Activated naive CD4-positive, alpha-beta T cell treated with anti-CD3 and anti-CD28 coated beads for 36 hours (primary cell): ENCODE measurements at regions not wholly inside any gene's neighbourhood (a gene's known extent, or its start where the extent isn't known, plus 50 kb on each side); places are given as distances from the start of the nearest gene placed in this dataset.

Experiments used
- CTCF ChIA-PET: fragments of 350-600 bp; sonication (Branson Sonifier 250); formaldehyde crosslinking; loops from one replicate; lab custom pipeline; 2021; ENCODE audit warnings: antibody characterized with exemption; lab: Charles Lee
- DNase-seq: peaks from one replicate; pipeline ENCODE4 v3.0.0-alpha.2; 2020
- H3K27ac Mint-ChIP-seq: one replicate; pipeline ENCODE4 v1.8.0; 2021; ENCODE audit warnings: mild to moderate bottlenecking, mixed read lengths
- H3K27me3 Mint-ChIP-seq: one replicate; pipeline ENCODE4 v1.8.0; 2021; ENCODE audit warnings: low read depth, mixed read lengths
- H3K36me3 Mint-ChIP-seq: one replicate; pipeline ENCODE4 v1.8.0; 2021; ENCODE audit warnings: low read depth, mixed read lengths
- H3K4me1 Mint-ChIP-seq: one replicate; pipeline ENCODE4 v1.8.0; 2021; ENCODE audit warnings: low read depth, mixed read lengths
- H3K4me3 Mint-ChIP-seq: one replicate; pipeline ENCODE4 v1.8.0; 2021; ENCODE audit warnings: mild to moderate bottlenecking, moderate library complexity, mixed read lengths
- H3K9me3 Mint-ChIP-seq: one replicate; pipeline ENCODE4 v1.8.0; 2021; ENCODE audit warnings: mixed read lengths
- intact Hi-C: fragments of 100-400 bp; cut with micrococcal nuclease; formaldehyde crosslinking; loops from one replicate; pipeline ENCODE4 v1.15.1; 2023

GRCh38 chr2:51620796-51621195, 588.9 kb upstream of the NRXN1 start:
- H3K9me3 Mint-ChIP-seq = peaks cover 21% of the 10 kb centered on the region
- no peaks in the 10 kb centered on the region for H3K4me1 Mint-ChIP-seq
- no peaks in the 10 kb centered on the region for H3K36me3 Mint-ChIP-seq
- H3K27me3 Mint-ChIP-seq = no peaks in the 10 kb centered on the region
- no peak overlapping the region for H3K27ac Mint-ChIP-seq
- no peak for DNase-seq
- CTCF ChIA-PET = no interaction called here
- intact Hi-C loops = no loop called here
- no peak overlapping the region for H3K4me3 Mint-ChIP-seq

- no peak for DNase-seq
- H3K9me3 Mint-ChIP-seq = peaks cover 21% of the 10 kb centered on the region
- H3K4me3 Mint-ChIP-seq = no peak overlapping the region
- no peaks in the 10 kb centered on the region for H3K4me1 Mint-ChIP-seq
- no peaks in the 10 kb centered on the region for H3K36me3 Mint-ChIP-seq
- CTCF ChIA-PET = no interaction called here
- no peak overlapping the region for H3K27ac Mint-ChIP-seq
- intact Hi-C loops = no loop called here
- H3K27me3 Mint-ChIP-seq = no peaks in the 10 kb centered on the region
Measured at GRCh38 chr2:51619961-51620360, 588.0 kb upstream of the NRXN1 start.

GRCh38 chr2:51612387-51612786, 580.5 kb upstream of the NRXN1 start:
- Mint-ChIP-seq H3K27ac (no peak overlapping the region), H3K9me3 (peaks cover 23% of the 10 kb centered on the region), H3K4me1 (no peaks in the 10 kb centered on the region), H3K36me3 (no peaks in the 10 kb centered on the region), H3K4me3 (no peak overlapping the region), H3K27me3 (no peaks in the 10 kb centered on the region)
- CTCF ChIA-PET = no interaction called here
- DNase-seq = no peak
- intact Hi-C loops = no loop called here

DNA sequence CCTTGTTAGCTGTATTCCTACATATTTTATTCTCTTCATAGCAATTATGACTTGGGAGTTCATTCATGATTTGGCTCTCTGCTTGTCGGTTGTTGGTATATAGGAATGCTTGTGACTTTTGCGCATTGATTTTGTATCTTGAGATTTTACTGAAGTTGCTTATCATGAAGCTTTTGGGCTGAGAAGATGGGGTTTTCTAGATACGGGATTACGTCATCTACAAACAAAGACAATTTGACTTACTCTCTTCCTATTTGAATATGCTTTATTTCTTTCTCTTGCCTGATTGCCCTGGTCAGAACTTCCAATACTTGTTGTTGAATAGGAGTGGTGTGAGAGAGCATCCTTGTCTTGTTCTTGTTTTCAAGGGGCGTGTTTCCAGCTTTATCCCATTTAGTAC, 569.8 kb upstream of the NRXN1 start:
- H3K36me3 Mint-ChIP-seq = no peaks in the 10 kb centered on the region
- H3K4me1 Mint-ChIP-seq = no peaks in the 10 kb centered on the region
- CTCF ChIA-PET = no interaction called here
- DNase-seq = no peak
- no peak overlapping the region for H3K4me3 Mint-ChIP-seq
- H3K27ac Mint-ChIP-seq = no peak overlapping the region
- no peaks in the 10 kb centered on the region for H3K27me3 Mint-ChIP-seq
- intact Hi-C loops = no loop called here
- H3K9me3 Mint-ChIP-seq = peaks cover 22% of the 10 kb centered on the region

GRCh38 chr2:51597086-51597485, 565.2 kb upstream of the NRXN1 start:
- Mint-ChIP-seq H3K4me1 (no peaks in the 10 kb centered on the region), H3K27ac (no peak overlapping the region), H3K27me3 (no peaks in the 10 kb centered on the region), H3K4me3 (no peak overlapping the region), H3K36me3 (no peaks in the 10 kb centered on the region), H3K9me3 (peaks cover 7% of the 10 kb centered on the region)
- no peak for DNase-seq
- intact Hi-C loops = no loop called here
- CTCF ChIA-PET = no interaction called here

DNA sequence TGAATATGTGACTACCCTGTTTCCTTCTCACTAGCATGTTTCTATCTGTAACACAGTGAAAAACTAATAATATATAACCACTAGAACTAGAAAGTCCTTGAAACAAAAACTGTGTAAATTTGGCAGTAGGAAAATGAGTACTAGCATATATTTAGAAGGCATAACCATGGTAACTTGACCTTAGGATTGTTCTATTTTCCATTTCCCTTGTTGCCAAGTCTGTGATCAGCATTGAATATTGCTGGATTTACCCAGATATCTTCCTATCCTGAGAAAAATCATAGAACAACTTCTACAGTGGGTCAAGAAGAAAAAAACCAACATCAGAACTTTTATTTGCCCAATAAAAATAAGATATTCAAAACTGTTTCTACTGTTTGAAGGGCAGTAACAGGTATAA, 563.9 kb upstream of the NRXN1 start:
- no peak overlapping the region for H3K4me3 Mint-ChIP-seq
- H3K4me1 Mint-ChIP-seq = no peaks in the 10 kb centered on the region
- CTCF ChIA-PET = no interaction called here
- DNase-seq = no peak
- no peaks in the 10 kb centered on the region for H3K27me3 Mint-ChIP-seq
- no peak overlapping the region for H3K27ac Mint-ChIP-seq
- intact Hi-C loops = no loop called here
- peaks cover 7% of the 10 kb centered on the region for H3K9me3 Mint-ChIP-seq
- H3K36me3 Mint-ChIP-seq = no peaks in the 10 kb centered on the region

- DNase-seq = no peak
- Mint-ChIP-seq H3K4me1 (no peaks in the 10 kb centered on the region), H3K4me3 (no peak overlapping the region), H3K27me3 (no peaks in the 10 kb centered on the region), H3K9me3 (peaks cover 11% of the 10 kb centered on the region), H3K27ac (no peak overlapping the region), H3K36me3 (no peaks in the 10 kb centered on the region)
- CTCF ChIA-PET = no interaction called here
- intact Hi-C loops = no loop called here
Measured at GRCh38 chr2:51581636-51582267, 549.8 kb upstream of the NRXN1 start.

- CTCF ChIA-PET = no interaction called here
Measured at GRCh38 chr2:51579412-51579811, 547.5 kb upstream of the NRXN1 start.

GRCh38 chr2:51575181-51575580, 543.2 kb upstream of the NRXN1 start:
- Mint-ChIP-seq H3K36me3 (no peaks in the 10 kb centered on the region), H3K4me3 (no peak overlapping the region), H3K4me1 (no peaks in the 10 kb centered on the region), H3K27me3 (no peaks in the 10 kb centered on the region), H3K27ac (no peak overlapping the region), H3K9me3 (peaks cover 5% of the 10 kb centered on the region)
- intact Hi-C loops = no loop called here
- CTCF ChIA-PET = no interaction called here
- DNase-seq = no peak

More at GRCh38 chr2:51579412-51579811, 547.5 kb upstream of the NRXN1 start:
- Mint-ChIP-seq H3K4me1 (no peaks in the 10 kb centered on the region), H3K27me3 (no peaks in the 10 kb centered on the region), H3K36me3 (no peaks in the 10 kb centered on the region), H3K27ac (no peak overlapping the region), H3K9me3 (peaks cover 10% of the 10 kb centered on the region), H3K4me3 (no peak overlapping the region)
- DNase-seq = no peak
- intact Hi-C loops = no loop called here

DNA sequence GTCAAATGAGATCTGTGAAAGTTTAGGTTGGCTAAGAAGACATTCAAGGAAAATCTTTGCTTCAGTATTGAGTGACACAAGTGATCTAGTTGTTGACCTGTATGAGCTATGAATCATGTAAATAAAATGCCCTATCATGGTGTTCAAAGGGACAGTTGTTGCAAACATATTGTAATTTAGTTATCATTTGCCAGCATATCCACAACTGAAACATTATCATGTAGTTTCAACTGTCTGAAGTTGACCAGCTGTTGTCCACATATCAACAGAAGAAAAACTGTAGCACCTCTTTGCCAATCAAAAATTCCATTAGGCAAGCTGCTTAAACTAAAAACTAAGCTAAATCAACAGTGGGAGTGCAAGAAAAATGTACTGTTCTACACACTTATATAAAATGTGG, 527.1 kb upstream of the NRXN1 start:
- Mint-ChIP-seq H3K36me3 (no peaks in the 10 kb centered on the region), H3K4me1 (no peaks in the 10 kb centered on the region), H3K4me3 (no peak overlapping the region), H3K27me3 (no peaks in the 10 kb centered on the region), H3K9me3 (peaks cover 6% of the 10 kb centered on the region), H3K27ac (no peak overlapping the region)
- intact Hi-C loops = no loop called here
- CTCF ChIA-PET = no interaction called here
- DNase-seq = no peak

- no peaks in the 10 kb centered on the region for H3K27me3 Mint-ChIP-seq
- DNase-seq = no peak
- CTCF ChIA-PET = no interaction called here
- H3K9me3 Mint-ChIP-seq = peaks cover 6% of the 10 kb centered on the region
- intact Hi-C loops = no loop called here
- no peak overlapping the region for H3K27ac Mint-ChIP-seq
- no peak overlapping the region for H3K4me3 Mint-ChIP-seq
- no peaks in the 10 kb centered on the region for H3K4me1 Mint-ChIP-seq
- H3K36me3 Mint-ChIP-seq = no peaks in the 10 kb centered on the region
Measured at GRCh38 chr2:51553476-51553875, 521.5 kb upstream of the NRXN1 start.

- Mint-ChIP-seq H3K4me3 (no peak overlapping the region), H3K9me3 (peaks cover 12% of the 10 kb centered on the region), H3K4me1 (no peaks in the 10 kb centered on the region), H3K27me3 (no peaks in the 10 kb centered on the region), H3K36me3 (no peaks in the 10 kb centered on the region), H3K27ac (no peak overlapping the region)
- no peak for DNase-seq
- CTCF ChIA-PET = no interaction called here
- intact Hi-C loops = no loop called here
Measured at GRCh38 chr2:51535763-51536162, 503.8 kb upstream of the NRXN1 start.

DNA sequence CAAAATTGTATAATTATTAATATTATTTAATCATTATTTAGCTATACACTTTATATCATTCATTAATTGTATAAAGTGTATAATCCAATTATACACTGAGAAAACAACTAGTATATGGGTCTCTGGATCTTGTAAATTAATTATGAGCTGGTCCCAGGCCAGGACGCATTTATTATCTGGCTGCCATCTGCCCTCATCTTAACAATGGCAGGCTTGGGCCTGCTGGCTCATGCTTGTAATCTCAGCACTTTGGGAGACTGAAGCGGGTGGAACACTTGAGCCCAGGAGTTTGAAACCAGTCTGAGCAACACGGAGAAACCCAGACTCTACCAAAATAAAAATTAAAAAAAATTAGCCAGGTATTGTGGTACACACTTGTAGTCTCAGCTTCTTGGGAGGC, 502.2 kb upstream of the NRXN1 start:
- CTCF ChIA-PET = no interaction called here
- intact Hi-C loops = no loop called here
- H3K27ac Mint-ChIP-seq = no peak overlapping the region
- no peak for DNase-seq
- no peak overlapping the region for H3K4me3 Mint-ChIP-seq
- H3K27me3 Mint-ChIP-seq = no peaks in the 10 kb centered on the region
- peaks cover 10% of the 10 kb centered on the region for H3K9me3 Mint-ChIP-seq
- no peaks in the 10 kb centered on the region for H3K4me1 Mint-ChIP-seq
- no peaks in the 10 kb centered on the region for H3K36me3 Mint-ChIP-seq
